ENCODE measurements at regions not wholly inside any gene's neighbourhood (a gene's known extent, or its start where the extent isn't known, plus 50 kb on each side); places are given as distances from the start of the nearest gene placed in this dataset.

- no peak for TF ChIP-seq CTCF (IDR thresholded peaks at IDR 0.05 in 4 of 5, conservative IDR thresholded peaks at IDR 0.05 in 1 of 5)
- no peak for TF ChIP-seq POLR2A (IDR thresholded peaks at IDR 0.05)
Measured at GRCh38 chr1:163471779-163472650, 150.3 kb downstream of the NUF2 start.

All from gastrocnemius medialis (tissue), 4 donors.